Endothelial cell of umbilical vein (primary cell): ENCODE measurements at regions not wholly inside any gene's neighbourhood (a gene's known extent, or its start where the extent isn't known, plus 50 kb on each side); places are given as distances from the start of the nearest gene placed in this dataset.

Experiments used
- POLR2AphosphoS5 ChIP-seq: IDR thresholded peaks from 2 replicates; pipeline ENCODE4 v1.6.1; 2012; ENCODE audit warnings: low read depth, mild to moderate bottlenecking, control low read depth, low read length, moderate library complexity; ENCODE audit not compliant: insufficient read depth
- TF ChIP-seq, protein P1 (sequence below), 2 donors: IDR thresholded peaks; 1 replicate in 1 of 2; 2 replicates in 1 of 2; pipeline ENCODE4 v1.5.1; 2011; ENCODE audit warnings: low read length in 2 of 2, mild to moderate bottlenecking in 2 of 2, moderate library complexity in 2 of 2, control low read depth in 1 of 2, inconsistent platforms in 1 of 2, low read depth in 1 of 2; ENCODE audit not compliant: insufficient read depth in 1 of 2; ENCODE audit errors: extremely low read depth in 1 of 2

DNA sequence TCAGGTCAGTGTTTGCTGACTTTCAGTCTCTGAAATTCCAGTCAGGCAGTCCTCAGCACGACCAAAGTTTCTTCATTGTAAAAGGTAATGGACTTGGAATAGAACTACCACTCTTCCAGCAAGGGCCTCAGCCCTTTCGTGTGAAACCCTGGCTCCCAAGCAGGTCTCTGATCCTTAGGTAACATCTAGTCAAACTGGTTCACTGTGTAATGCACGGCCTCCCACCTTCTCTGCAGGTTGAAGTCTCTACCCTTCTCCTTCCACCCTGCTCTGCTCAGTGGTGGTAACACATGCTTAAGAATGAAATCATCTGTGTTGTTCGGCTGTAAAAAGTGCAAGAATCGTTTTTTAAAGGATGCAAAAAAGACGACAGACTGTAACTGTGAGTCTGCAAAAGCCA lies 287.2 kb upstream of the POU3F2 start:
- TF ChIP-seq, protein P1, sequence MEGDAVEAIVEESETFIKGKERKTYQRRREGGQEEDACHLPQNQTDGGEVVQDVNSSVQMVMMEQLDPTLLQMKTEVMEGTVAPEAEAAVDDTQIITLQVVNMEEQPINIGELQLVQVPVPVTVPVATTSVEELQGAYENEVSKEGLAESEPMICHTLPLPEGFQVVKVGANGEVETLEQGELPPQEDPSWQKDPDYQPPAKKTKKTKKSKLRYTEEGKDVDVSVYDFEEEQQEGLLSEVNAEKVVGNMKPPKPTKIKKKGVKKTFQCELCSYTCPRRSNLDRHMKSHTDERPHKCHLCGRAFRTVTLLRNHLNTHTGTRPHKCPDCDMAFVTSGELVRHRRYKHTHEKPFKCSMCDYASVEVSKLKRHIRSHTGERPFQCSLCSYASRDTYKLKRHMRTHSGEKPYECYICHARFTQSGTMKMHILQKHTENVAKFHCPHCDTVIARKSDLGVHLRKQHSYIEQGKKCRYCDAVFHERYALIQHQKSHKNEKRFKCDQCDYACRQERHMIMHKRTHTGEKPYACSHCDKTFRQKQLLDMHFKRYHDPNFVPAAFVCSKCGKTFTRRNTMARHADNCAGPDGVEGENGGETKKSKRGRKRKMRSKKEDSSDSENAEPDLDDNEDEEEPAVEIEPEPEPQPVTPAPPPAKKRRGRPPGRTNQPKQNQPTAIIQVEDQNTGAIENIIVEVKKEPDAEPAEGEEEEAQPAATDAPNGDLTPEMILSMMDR (IDR thresholded peaks at IDR 0.05; ENCODE audit: extremely low read depth in 1 of 2, insufficient read depth in 1 of 2, low read depth in 1 of 2, low read length in 2 of 2): no peak
- TF ChIP-seq POLR2AphosphoS5: no peak
